Fibroblast of peridontal ligament (primary cell): ENCODE measurements at regions not wholly inside any gene's neighbourhood (a gene's known extent, or its start where the extent isn't known, plus 50 kb on each side); places are given as distances from the start of the nearest gene placed in this dataset.
A peak's percentile ranks its signal among the peaks of the same experiment; 100 is the strongest.

ENCODE experiments used
- DNase-seq: peaks from one replicate; pipeline ENCODE4 v3.0.0-alpha.2; 2010; ENCODE audit errors: extremely low read depth

DNA sequence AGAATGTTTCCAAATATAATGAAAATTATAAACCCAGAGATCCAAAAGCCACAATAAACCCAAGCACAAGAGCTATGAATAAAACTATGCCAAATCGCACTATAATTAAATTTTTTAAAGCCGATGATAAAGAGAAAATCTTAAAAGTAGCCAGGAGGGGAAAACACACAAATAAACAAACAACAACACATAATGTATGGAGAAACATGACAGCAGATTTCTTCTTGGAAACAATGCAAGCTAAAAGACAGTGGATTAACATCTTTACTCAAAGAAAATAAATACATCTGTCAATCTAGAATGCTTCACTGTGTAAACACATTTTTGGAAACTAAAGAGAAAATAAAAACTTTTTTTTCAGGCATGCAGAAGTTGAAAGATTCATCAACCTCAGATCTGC is 53.0 kb upstream of the SMOX start:
- no peak for DNase-seq

DNA sequence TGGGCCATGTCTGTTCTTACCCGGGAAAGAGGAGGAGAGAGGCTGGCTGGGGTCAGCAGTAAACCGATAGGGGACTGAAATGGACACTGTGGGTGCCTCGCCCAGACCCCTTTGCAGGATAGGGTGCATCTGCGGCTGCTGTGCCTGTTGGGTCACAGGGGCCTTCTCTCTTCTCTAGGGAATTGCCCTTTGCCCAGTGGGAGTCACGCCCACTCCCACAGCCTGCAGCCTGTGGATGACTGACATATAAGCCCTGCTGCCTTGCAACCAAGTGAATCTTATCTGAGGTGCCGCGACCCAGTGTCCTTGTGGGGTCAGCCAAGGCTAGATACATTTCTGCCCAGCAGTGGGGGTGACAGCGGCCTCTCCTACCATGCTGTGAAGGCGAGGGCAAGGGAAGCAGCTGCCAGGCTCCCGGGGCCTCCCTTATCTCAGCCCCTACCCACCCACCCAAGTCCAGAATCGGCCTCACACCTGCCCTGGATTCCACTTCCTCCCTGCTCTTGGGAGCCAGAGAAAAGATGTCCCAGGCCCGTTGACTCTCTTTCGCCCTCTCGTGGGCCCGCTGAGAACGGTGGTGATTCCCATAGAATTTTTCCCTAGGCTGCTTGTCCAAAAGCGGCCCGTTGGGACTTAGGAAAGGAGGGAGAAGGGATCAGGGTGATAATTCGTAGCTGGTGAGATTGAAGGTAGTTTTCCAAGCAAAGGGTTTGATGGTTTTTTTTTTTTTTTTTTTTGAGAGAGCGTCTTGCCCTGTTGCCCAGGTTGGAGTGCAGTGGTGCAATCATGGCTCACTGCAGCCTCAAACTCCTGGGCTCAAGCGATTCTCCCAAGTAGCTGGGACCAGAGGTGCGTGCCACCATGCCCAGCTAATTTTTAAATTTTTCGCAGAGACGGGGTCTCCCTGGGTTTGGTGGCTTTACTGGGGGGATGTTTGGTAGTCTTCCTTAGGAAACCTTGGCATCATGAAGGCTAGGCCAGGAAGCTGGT is 56.8 kb upstream of the SMOX start:
- DNase-seq: peak; percentile 62

DNA sequence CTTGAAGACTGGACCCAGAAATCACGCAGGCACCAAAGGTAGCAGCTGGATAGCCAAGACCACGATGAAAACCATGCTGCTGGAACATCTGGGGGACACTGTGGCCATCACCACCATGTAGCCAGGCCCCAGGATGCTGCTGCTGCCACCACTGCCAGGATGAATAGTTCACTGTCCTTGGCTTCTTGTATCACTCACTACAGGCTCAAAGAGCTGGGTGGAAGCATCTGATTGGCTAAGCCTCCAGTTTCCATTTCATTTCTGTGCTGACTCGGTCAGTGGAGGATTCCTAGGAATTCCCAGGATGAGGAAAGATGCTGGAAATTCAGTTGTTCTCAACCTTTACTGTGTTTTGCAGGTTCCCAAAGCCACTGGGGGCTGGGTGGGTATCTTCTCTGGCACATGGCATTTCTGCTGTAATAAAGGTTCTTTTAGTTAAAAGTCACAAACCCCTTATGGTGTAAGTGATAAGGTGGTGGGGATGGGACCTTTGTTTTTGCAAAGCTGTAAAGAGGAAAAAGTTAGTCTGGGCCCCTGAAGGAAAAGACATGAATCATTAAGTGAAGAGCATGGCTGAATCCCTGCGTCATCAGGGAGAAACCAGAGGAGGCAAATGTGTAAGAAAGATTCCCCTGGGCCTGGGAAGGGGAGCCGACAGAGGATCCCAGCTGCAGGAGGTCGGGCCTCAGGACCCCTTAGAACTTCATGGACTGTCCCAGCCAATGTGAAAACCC is 57.7 kb upstream of the SMOX start:
- peak; percentile 93 for DNase-seq

DNA sequence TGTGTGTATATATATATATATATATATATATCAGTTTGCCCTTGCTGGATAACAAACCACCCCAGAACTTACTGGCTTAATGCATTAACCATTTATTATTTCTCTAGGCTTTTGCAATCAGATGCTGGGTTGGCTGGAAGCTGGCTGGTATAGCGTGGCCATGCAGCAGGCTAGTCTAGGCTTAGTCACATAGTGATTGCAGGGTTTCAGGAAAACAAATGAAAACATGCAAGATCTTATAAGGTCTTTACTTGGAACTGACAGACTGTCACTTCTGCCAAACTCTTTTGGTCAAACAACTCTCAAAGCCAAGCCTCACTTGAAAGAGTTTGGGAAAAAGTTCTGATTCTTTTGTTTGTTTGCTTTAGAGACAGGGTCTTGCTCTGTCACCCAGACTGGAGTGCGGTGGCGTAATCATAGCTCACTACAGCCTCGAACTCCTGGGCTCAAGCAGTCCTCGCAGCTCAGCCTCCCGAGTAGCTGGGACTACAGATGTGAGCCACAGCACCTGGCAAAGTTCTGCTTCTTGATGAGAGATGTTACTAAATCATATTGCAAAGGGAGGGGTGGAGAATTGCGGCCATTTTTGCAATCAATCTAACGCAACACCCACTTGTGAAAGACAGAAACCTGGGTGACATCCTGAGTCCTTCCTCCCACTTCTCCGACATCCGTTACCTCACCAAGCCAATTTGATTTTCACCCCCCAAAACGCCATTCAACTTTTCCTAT is 58.7 kb upstream of the SMOX start:
- peak; percentile 93 for DNase-seq

DNA sequence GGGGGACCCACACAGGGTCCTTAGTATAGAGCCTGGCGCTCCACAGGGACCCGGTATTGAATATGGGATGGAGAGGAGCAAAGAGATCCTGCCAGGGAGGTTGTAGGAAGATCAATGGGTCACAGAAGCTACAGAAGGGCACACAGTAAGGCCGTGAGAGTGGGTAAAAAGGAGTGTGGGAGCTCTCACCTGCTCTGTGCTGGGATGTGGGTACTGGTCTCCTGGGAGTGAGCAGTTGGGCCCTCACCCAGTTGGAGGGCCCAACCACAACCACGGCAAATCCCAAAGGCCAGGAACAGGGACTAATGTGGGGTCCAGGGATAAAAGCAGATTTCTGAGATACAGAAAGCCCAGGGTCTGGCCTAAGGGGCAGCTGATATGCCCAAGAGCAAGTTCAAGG is 59.9 kb upstream of the SMOX start:
- no peak for DNase-seq

DNA sequence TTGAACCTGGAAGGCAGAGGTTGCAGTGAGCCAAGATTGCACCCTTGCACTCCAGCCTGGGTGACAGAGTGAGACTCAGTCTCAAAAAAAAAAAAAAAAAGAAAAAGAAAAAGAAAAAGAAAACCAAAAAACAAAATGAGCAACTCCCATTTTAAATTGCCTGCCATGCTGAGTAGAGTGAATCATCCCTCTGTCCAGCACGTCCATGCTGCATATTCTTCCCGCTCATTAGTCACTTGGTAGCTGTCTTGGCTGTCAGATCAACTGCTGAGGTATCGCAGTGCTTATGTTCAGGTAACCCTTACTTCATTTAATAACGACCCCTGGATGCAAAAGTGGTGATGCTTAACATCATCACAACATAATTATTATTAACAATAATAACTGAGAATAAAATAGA is 60.7 kb upstream of the SMOX start:
- peak; percentile 60 for DNase-seq

DNA sequence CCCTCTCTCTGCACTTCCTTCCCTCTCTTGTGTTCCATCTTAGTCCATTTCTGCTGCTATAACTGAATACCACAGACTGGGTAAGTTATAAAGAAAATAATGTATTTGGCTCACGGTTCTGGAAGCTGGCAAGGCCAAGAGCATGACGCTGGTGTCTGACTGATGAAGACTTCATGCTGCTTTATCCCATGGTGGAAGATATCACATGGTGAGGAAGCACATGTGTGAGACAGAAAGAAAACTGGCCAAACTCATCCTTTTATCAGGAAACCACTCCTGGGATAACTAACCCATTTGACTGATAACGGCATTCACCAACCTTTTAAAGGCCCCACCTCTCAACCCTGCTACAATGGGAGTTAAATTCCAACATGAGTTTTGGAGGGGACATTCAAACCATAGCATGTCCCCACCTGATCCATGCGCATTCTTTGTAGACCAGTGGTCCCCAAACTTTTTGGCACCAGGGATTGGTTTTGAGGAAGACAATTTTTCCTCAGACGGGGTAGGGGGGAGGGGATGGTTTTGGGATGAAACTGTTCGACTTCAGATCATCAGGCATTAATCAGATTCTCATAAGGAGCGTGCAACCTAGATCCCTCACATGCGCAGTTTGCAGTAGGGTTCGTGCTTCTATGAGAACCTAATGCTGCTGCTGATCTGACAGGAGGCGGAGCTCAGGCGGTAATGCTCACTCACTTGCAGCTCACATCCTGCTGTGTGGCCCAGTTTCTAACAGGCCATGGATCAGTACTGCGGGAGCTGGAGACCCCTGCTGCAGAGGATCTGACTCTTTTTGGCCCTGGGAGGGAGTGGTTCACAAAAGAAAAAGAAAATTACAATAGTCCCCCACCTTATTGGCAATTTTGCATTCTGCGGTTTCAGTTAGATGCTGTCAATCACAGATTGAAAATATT is 61.6 kb upstream of the SMOX start:
- no peak for DNase-seq

DNA sequence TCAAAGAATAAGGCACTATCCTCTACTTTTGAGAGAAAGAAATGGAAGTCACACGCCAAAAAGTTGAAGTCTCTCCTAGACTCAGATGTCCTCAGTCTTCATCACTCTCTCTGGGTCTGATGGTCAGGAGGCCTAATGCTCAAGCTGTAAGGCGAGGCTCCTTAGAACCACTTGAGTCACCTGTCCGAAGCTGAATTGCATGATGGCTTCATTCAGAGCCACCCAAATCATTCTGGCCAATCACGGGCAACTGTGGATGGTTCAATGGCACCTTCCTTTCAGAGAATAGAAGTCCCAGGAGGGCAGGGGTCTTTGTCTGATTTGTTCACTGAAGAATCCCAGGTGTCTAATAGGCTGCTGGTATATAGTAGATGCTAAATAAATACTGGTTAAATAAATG is 63.9 kb upstream of the SMOX start:
- DNase-seq: no peak

DNA sequence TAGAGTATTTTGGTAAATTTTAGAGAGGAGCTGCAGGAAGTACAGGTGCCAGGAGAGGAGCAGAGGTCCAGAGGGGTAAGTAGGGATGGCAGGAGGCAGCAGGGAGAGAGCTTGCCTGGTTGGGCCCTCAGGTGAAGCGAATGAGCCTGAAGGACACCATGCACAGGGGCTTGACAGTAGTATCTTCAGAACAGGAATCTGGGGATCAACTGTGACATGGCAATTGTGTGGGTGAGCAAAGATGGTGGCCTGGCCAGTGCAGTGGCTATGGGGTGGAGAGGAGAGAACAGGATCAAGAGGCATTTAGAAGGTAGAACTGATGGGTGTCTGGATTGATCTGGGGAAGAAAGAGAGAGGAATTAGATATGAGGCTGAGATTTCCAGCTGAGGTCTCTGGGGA is 64.5 kb upstream of the SMOX start:
- no peak for DNase-seq

DNA sequence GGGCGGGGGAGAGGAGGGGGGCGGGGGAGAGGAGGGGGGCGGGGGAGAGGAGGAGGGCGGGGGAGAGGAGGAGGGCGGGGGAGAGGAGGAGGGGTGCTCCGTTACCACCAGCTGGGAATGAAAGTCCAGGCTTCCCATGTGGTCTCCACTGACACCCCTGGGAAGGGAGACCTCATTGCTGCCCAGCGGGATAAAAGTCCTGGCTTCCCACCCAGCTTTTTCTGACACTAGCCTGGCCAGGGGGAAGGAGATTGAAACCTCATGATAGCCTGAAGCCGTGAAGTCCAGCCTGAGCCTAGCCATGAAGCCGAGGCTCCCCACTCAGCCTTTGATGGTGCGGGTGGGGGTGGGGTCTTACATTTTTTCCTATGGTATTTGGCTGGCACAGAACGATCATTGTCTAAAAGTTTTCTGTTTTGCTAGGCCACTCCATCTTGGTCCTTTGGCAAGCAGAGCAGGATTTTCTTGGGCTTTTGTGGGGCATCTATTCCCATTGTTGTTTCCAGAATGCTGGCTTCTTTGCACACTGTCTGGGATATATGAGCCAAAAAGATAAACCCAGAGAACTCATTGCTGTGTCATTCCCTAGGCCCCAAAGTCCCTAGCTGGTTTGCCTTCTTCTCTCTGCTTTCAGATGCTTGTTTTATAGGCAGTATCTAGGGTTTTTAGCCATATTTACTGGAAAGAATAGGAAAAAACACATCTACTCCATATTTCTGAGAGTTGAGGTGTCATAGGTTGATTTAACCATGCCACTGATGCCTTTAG is 65.3 kb upstream of the SMOX start:
- peak; percentile 44 for DNase-seq

DNA sequence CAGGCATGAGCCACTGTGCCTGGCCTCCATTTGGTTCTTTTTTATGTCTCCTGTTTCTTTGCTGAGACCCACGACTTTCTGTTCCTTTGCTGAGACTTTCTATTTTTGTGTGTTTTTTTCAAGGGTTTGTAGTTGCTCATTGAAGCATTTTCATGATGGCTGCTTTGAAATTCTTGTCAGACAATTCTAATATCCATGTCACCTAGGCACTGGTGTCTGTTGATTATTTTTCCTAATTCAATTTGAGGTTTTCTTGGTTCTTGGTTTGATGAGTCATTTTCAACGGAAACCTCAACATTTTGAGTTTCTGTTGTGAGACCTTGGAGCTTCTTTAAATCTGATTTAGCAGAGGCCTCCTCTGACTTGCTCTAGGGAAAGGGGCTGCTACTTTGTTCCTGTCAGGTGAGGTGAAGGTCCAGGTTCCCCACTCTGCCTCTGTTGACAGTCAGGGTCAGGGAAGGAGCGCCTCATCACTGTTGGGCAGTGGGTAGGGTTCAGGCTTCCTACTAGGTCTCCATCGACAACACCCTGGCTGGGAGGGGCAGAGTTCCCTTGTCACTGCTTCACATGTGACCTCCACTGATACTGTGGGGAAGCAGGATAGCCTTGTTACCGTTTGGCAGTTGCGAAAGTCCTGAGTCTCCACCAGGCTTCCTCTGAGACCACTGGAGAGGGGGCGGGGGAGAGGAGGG is 66.1 kb upstream of the SMOX start:
- DNase-seq: peak; percentile 78

DNA sequence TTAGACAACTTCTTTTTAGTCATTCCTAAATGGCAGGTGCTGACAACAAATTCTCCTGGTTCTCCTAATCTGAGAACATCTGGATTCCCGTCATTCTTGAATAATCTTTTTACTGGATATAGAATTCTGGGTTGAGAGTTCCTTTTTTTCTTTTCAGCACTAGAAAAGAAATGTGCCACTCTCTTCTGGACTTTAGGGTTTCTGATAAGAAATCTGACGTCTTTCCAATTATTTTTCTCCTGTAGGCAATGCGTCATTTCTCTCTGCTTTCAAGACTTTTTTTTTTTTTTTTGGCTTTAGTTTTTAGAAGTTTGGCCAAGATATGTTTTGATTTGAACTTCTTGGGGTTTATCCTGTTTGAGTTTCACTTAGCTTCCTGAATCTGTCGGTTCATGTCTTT is 66.1 kb upstream of the RNF24 start:
- DNase-seq: peak; percentile 53

DNA sequence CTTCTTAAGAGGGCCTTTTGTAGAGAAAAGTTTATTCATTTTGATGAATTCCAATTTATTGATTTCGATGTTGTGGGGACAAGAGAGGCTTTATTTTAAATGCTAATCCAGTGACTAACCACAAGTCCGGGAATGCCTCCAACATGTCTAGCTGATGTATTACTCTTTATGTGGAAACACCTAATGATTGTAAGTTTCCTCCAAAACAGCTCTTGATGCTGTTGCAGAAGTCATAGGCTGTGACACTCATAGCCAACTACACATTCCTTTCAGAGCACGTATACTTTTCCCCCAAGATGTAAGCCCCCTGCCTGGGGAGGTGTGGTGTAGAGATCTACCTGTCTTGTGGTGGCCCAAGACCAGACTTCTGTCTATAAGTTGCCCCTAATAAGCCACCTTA is 61.3 kb upstream of the RNF24 start:
- DNase-seq: peak; percentile 93

DNA sequence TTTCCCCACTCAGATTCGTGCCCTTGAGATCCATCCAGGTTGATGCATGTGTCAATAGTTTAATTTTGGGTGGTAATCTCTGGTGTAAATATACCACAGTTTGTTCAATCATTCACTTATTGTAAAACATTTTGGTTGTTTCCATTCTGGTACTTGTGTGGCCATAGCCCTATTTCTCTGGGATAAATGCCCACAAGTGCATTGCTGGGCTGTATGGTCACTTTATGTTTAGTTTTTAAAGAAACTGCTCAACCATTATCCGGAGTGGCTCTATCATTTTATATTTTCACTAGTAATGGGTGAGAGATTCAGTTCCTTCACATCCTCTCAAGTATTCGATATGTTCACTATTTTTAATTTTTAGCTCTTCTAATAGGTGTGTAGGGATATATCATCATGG is 60.7 kb upstream of the RNF24 start:
- peak; percentile 55 for DNase-seq

DNA sequence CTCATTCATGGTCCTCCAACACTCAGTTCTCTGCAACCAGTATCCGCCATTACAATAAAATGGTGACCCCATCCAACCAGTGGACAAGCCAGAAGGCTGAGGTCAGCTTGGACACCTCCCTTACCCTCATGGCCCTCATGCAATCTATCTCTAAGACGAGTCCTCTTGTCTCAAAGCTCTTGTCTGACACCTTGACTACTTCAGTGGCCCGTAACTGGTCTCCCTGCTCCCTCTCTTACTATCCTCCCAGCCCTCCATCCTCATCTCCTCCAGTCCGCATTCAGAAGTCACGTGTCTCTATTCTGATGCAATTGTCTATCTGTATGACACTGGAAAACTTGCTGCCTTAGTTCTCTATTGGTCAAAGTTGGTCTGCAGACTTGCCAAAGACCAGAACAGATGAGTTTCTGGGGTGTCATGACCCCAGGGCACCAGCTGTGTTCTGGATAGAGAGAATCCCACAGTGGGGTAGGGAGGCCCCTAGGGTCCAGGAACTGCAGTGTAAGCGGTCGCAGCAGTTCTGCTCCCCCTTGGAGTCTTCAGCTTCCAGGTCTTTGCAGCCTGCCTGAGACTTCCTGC is 59.6 kb upstream of the RNF24 start:
- no peak for DNase-seq

DNA sequence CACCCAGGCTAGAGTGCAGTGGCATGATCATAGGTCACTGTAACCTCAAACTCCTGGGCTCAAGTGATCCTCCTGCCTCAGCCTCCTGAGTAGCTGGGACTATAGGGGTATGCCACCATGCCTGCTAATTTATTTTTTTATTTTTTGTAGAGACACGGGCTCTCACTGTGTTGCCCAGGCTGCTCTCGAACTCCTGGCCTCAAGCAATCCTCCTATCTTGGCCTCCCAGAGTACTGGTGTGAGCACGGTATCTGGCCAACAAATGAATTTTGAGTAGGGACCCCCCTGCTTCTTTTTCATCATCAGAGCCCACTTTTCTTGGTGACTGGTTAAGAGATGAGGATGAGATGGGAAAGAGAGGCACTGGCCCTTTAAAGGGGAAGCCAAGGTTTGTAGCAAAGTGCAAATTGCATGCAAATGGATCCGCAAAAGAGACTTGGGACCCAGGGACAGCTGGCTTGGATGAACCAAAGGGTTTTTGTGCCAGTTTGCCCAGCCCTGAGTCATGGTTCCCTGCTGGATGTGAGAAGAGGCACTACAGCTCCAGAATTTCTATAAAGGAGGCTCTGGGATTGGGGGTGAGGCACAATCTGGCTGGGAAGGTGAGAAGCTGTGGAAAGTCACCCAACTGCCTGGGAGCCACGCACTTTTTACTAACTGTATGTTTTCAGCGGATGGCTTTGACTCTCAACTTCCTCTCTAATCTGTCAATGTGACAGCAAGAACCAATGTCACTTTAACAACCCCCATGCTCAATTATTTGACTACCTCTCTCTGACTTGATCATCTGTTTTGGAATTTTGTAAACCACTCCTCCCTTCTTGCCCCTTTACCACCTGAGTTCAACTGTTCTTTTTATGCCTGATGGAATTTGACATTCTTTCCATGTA is 58.7 kb upstream of the RNF24 start:
- peak; percentile 22 for DNase-seq

DNA sequence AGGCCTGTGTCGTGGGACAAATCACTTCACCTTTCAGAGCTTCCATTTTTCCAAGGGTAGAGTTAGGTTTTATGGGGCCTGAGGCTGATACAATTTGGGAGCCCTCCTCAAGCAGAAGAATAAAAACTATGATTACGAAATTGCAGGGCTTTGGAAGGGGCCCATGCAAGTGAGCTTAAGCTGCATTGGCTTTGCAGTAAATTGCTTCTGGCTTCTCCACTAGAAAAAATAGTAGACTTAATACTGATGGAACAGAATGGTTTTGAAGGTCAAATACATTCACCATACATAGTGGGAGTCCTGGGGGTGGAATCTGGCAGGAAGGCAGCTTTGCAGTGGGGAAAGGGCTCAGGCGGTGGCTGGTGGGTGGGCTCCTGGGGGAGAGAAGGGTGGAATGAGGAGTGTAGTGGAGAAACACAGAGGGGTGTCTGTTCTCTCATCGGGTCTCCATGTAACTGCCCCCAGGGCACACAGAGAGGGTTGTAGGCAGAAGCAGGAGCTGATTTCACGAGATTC is 55.9 kb upstream of the RNF24 start:
- peak; percentile 57 for DNase-seq
